HL-60 (cell line): ENCODE measurements at regions not wholly inside any gene's neighbourhood (a gene's known extent, or its start where the extent isn't known, plus 50 kb on each side); places are given as distances from the start of the nearest gene placed in this dataset.

Experiments
- DNase-seq, 2 experiments: peaks; one replicate each; pipeline ENCODE4 v3.0.0-alpha.2; 2010 to 2020; ENCODE audit warnings: low read depth in 1 of 2, low spot score in 1 of 2
- H3K27ac ChIP-seq: fragments of 250-450 bp; sonication (Bioruptor Pico); replicated peaks from 2 replicates; pipeline ENCODE4 v1.5.1; 2020; ENCODE audit warnings: mild to moderate bottlenecking, moderate library complexity
- H3K27me3 ChIP-seq: fragments of 250-450 bp; sonication (Bioruptor Pico); 2 replicates; pipeline ENCODE4 v1.5.1; 2021; ENCODE audit warnings: mild to moderate bottlenecking, moderate library complexity; ENCODE audit not compliant: insufficient read depth, poor library complexity, severe bottlenecking
- H3K4me3 ChIP-seq: replicated peaks from 2 replicates; pipeline ENCODE4 v1.5.1; 2011; ENCODE audit warnings: mild to moderate bottlenecking, control low read depth, low read length; ENCODE audit not compliant: insufficient read depth
- CTCF ChIP-seq: IDR thresholded peaks from one replicate; pipeline ENCODE4 v1.5.1; 2011; ENCODE audit warnings: low read length, control low read depth, inconsistent platforms; ENCODE audit not compliant: insufficient read depth
- GABPA ChIP-seq: IDR thresholded peaks from 2 replicates; pipeline ENCODE4 v1.6.1; 2012; ENCODE audit warnings: low read depth
- POLR2AphosphoS5 ChIP-seq: IDR thresholded peaks from 2 replicates; pipeline ENCODE4 v1.6.1; 2012; ENCODE audit warnings: low read depth
- REST ChIP-seq: IDR thresholded peaks from 2 replicates; pipeline ENCODE4 v1.6.1; 2012; ENCODE audit warnings: low read depth; ENCODE audit not compliant: insufficient replicate concordance
- SPI1 ChIP-seq: IDR thresholded peaks from 2 replicates; pipeline ENCODE4 v1.6.1; 2012; ENCODE audit warnings: low read depth, mild to moderate bottlenecking, borderline replicate concordance

DNA sequence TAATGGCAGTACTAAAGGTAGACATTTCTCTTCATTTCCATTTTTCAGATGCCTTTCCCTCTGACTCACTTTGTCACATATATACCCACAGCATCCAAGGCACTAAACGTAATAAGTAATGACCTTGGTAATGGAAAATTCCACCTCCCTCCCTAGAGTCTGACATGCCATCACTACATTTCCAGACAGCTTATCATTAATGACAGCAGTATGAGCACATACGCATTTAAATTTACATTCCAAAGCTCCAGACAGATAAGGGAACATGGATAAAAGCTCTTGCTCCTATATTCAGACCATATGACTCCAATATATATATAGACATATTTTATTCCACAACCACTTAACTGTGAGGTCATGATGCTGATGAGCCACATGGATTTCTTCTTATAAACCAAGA is 191.7 kb upstream of the GORAB start:
- no peak overlapping the region for H3K4me3 ChIP-seq
- TF ChIP-seq POLR2AphosphoS5 (no peak), GABPA (no peak), REST (no peak)
- DNase-seq = no peak
- no peak overlapping the region for H3K27ac ChIP-seq
- H3K27me3 ChIP-seq = no peaks in the 10 kb centered on the region

GRCh38 chr1:170351366-170351946 is 180.5 kb upstream of the GORAB start:
- Histone ChIP-seq H3K27me3 (no peaks in the 10 kb centered on the region), H3K4me3 (no peak overlapping the region), H3K27ac (no peak overlapping the region)
- DNase-seq = no peak
- no peak for TF ChIP-seq SPI1
- no peak for TF ChIP-seq REST
- no peak for TF ChIP-seq GABPA
- TF ChIP-seq POLR2AphosphoS5 = no peak
- no peak for TF ChIP-seq CTCF

DNA sequence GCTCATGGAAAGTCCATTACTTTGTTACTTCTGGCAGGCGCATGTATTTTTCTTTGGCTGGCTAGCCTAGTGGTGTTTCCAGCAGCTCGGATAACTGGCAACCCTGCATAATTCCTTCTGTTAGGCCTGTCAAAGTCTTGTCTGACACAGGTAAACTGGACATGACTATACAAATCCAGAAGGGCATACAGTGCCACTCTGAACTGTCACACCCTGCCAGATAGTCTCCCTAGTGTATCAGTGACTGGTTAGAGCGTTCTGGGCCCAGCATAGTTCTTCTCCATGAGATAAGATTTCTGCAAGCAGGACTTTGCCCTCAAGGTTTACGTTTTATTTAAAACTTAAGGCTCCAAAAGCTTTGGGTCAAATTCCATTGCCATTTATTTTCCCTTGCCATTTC is 177.7 kb upstream of the GORAB start:
- H3K27ac ChIP-seq = no peak overlapping the region
- no peak overlapping the region for H3K4me3 ChIP-seq
- H3K27me3 ChIP-seq = no peaks in the 10 kb centered on the region
- no peak for TF ChIP-seq SPI1
- no peak for TF ChIP-seq CTCF
- TF ChIP-seq REST = no peak
- TF ChIP-seq GABPA = no peak
- TF ChIP-seq POLR2AphosphoS5 = no peak
- no peak for DNase-seq

GRCh38 chr1:170354690-170355089 is 177.3 kb upstream of the GORAB start:
- no peak overlapping the region for H3K27ac ChIP-seq
- H3K27me3 ChIP-seq = no peaks in the 10 kb centered on the region
- H3K4me3 ChIP-seq = no peak overlapping the region
- DNase-seq = no peak
- no peak for TF ChIP-seq POLR2AphosphoS5
- no peak for TF ChIP-seq REST
- TF ChIP-seq GABPA = no peak
- TF ChIP-seq CTCF = no peak
- TF ChIP-seq SPI1 = no peak
